ENCODE measurements at regions not wholly inside any gene's neighbourhood (a gene's known extent, or its start where the extent isn't known, plus 50 kb on each side); places are given as distances from the start of the nearest gene placed in this dataset.

DNA sequence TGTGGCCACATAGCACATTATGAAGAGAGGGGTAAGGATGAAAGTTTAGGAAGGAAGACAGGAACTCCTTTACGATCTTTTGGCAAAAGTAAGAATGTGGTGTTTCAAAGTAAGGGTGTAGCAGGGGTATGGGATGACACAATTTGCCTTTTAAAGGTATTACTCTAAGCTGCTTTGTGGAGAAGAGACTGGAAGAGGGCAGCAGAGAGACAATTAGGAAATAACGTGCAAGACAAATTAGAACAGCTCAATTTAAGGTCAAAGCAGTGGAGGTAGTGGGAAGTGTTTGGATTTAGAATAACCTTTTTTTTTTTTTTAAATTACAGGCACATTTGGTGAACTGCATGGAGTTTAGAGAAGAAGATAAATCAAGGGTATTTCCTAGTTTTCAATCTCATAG lies 342.6 kb downstream of the NOVA1 start:
- no peak overlapping the region for H3K4me3 ChIP-seq (ENCODE audit: low read length)
- no peak for DNase-seq (ENCODE audit: low read depth)
- TF ChIP-seq, protein P1, sequence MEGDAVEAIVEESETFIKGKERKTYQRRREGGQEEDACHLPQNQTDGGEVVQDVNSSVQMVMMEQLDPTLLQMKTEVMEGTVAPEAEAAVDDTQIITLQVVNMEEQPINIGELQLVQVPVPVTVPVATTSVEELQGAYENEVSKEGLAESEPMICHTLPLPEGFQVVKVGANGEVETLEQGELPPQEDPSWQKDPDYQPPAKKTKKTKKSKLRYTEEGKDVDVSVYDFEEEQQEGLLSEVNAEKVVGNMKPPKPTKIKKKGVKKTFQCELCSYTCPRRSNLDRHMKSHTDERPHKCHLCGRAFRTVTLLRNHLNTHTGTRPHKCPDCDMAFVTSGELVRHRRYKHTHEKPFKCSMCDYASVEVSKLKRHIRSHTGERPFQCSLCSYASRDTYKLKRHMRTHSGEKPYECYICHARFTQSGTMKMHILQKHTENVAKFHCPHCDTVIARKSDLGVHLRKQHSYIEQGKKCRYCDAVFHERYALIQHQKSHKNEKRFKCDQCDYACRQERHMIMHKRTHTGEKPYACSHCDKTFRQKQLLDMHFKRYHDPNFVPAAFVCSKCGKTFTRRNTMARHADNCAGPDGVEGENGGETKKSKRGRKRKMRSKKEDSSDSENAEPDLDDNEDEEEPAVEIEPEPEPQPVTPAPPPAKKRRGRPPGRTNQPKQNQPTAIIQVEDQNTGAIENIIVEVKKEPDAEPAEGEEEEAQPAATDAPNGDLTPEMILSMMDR (conservative IDR thresholded peaks at IDR 0.05; ENCODE audit: low read depth, low read length) = peak; percentile 35

DNA sequence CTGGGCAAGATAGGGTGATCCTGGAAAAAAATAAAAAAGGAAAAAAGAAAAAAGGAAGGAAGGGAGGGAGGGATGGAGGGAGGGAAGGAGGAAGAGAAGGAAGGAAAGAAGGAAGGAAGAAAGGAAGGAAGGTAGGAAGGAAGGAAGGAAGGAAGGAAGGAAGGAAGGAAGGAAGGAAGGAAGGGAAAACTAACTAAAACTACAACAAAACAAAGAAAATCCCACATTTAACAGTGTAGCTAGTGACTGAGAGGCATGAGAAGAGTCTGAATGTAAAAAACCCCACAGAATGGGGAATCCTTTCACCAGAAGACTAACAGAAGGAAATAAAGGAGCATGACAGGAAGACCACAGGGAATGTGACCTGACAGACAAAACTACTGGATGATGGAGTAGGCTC lies 345.7 kb downstream of the NOVA1 start:
- DNase-seq (ENCODE audit: low read depth) = no peak
- TF ChIP-seq, protein P1 (conservative IDR thresholded peaks at IDR 0.05; ENCODE audit: low read depth, low read length) = no peak
- H3K4me3 ChIP-seq (ENCODE audit: low read length) = no peak overlapping the region

DNA sequence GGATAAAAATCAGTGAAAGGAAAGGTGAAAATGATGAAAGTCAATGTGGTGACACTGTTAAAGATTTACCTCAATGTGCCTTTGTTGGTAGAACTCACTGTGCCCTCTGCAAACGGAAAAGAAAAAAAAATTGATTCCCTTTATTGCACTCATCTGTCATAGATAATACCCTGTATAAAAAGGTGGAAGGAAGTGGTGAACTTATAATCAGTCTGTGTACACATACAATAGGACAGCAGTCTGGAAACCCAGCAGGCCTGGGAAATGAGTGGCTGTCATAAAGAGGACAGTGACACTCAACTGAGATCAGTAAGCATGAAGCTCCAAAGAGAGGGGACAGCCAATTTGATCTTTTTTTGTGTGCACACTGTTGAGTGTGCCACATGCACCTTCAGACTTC lies 364.7 kb downstream of the NOVA1 start:
- no peak for DNase-seq (ENCODE audit: low read depth)
- no peak overlapping the region for H3K4me3 ChIP-seq (ENCODE audit: low read length)
- TF ChIP-seq, protein P1 (conservative IDR thresholded peaks at IDR 0.05; ENCODE audit: low read depth, low read length) = no peak

DNA sequence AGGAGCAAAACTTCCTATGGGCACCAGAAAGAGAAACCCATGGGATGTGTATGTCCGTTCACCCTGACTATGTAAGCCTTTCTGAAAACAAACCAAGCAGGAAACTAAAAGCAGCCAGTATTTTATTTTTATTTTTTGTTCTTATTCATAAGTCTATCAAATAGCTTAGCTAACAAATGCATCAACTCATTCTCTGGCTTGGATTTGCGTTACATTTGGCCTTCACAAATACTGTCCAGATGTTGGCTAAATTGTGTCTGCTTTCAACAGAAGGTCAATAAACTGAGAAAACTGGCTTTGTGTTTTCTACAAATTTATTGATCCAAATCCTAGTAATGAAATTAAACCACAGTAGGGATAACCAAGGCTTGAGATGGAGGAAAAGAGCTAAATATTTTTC lies 379.0 kb downstream of the NOVA1 start:
- no peak overlapping the region for H3K4me3 ChIP-seq (ENCODE audit: low read length)
- no peak for DNase-seq (ENCODE audit: low read depth)
- TF ChIP-seq, protein P1 (conservative IDR thresholded peaks at IDR 0.05; ENCODE audit: low read depth, low read length) = no peak

DNA sequence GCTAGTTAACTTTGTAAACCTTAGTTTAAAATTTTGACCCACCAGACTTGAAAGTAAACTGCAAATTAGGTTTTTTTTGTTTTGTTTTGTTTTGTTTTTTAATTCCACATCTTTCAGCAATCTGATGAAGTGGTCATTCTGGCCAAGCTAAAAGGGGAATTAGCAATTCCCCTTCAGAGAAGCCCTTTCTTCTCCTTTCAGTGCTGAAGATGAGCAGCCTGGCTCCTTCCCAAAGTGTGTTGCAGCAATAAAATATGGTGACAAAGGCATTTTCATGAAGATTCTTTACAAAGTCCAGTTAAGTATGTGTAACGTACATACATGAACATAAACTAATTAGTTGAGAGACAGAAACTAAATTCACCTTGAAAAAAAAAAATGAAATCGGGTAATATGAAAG lies 380.1 kb downstream of the NOVA1 start:
- DNase-seq (ENCODE audit: low read depth) = no peak
- TF ChIP-seq, protein P1 (conservative IDR thresholded peaks at IDR 0.05; ENCODE audit: low read depth, low read length) = no peak
- no peak overlapping the region for H3K4me3 ChIP-seq (ENCODE audit: low read length)

DNA sequence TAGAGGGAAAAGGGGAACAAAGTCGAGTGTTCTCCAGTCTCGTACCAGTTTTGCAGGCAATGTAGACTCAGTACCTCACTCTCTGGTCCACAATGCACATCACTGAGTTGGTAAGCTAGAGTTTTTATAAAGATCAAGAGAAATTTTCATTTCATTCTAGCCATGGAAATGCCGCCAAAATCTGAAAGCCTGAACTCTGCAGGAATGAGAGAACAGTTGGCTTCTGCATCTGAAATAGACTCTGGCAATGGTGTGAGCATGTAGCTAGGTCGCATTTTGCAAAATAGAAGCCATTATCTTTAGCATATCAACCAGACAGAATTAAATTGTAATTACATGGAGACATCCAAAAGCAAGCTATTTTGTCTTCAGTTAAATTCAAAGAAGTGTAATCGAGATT lies 381.0 kb downstream of the NOVA1 start:
- TF ChIP-seq, protein P1 (conservative IDR thresholded peaks at IDR 0.05; ENCODE audit: low read depth, low read length) = no peak
- DNase-seq (ENCODE audit: low read depth) = no peak
- no peak overlapping the region for H3K4me3 ChIP-seq (ENCODE audit: low read length)

DNA sequence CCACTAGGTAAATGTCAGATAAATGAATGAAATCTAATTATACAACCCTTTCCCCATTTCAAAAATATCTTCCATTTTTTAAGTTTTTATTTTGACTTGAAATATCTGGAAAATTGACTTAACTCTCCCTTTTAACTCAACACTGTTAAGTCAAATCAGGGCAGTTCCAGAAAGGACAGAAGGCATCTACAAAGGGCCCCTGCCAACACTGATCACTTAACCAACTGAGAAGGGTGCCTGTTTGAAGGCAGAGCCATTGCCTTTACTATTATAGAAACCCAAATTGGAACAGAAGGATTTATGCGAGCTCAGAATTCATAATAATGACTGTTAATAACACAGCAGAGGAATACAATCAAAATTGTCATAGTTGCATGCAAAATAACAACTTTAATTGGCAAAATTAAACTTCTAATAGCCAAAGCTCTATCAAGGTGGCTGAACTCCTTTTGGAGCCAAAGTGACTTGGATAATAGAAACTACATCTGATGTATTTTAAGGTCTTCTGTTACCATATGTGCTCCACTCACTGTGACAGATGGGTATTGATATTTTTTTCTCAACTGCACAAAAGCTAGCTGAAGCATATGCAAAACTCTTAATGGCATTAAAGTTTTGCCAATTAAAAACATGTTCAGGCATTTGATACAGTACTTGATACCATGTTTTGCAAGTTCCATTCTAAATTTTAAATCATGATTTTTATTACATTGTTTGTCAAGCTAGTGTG lies 383.8 kb downstream of the NOVA1 start:
- DNase-seq (ENCODE audit: low read depth) = no peak
- TF ChIP-seq, protein P1 (conservative IDR thresholded peaks at IDR 0.05; ENCODE audit: low read depth, low read length) = no peak
- H3K4me3 ChIP-seq (ENCODE audit: low read length) = no peak overlapping the region

Data from retinal pigment epithelial cell (primary cell).